ENCODE measurements at regions not wholly inside any gene's neighbourhood (a gene's known extent, or its start where the extent isn't known, plus 50 kb on each side); places are given as distances from the start of the nearest gene placed in this dataset.

DNA sequence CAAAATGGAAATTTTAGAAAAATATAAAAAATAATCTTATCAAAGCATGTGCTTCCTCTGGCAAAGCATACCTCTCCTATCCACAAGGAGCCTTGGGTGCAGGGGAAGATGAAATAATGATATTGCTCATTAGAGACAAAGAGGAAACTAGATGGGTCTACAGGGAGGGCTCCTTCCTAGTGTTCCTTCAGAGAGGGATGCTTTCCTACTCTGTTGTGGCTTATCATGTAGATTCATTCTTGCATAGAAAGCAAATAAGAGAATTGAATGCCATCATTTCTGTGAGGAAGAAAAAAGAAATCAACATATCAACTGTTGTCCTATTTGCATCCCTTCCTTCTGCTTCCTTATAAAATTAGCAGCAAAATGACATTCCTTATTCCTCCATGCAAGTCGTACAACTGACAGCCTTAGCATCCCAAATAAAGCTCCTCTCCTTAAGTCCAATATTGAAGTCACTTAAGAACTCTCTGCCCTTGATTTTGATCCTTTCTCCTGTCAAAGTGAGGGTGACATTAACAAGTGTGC lies 543.9 kb upstream of the PLXNA2 start:
- no peaks in the 10 kb centered on the region for H3K27me3 ChIP-seq (replicated peaks; ENCODE audit: insufficient read depth, low read length)
- H3K79me2 ChIP-seq (ENCODE audit: low read length), result no peaks in the 10 kb centered on the region
- no peak overlapping the region for H3K27ac ChIP-seq (ENCODE audit: low read length)
- DNase-seq, result no peak
- peaks cover 12% of the 10 kb centered on the region for H3K4me1 ChIP-seq (ENCODE audit: low read length)
- H3K9ac ChIP-seq (ENCODE audit: low read length), result no peak overlapping the region
- H3K4me2 ChIP-seq (ENCODE audit: low read depth, low read length), result no peak overlapping the region
- H3F3A ChIP-seq (ENCODE audit: insufficient read depth, low read length), result no peaks in the 10 kb centered on the region
- no peaks in the 10 kb centered on the region for H3K36me3 ChIP-seq (replicated peaks; ENCODE audit: insufficient read depth, low read length)
- H3K9me3 ChIP-seq (replicated peaks; ENCODE audit: insufficient read depth, low read length), result no peaks in the 10 kb centered on the region
- no peak overlapping the region for H3K4me3 ChIP-seq (ENCODE audit: low read length)
- no peaks in the 10 kb centered on the region for H3K9me2 ChIP-seq (replicated peaks; ENCODE audit: insufficient read depth, low read length)
- no peak overlapping the region for H2AFZ ChIP-seq (ENCODE audit: low read length)
- H4K20me1 ChIP-seq (ENCODE audit: insufficient read depth, low read length), result no peaks in the 10 kb centered on the region
- no peak for TF ChIP-seq EZH2phosphoT487 (IDR thresholded peaks at IDR 0.05; ENCODE audit: low read length)
- TF ChIP-seq EZH2 (optimal IDR thresholded peaks at IDR 0.05; ENCODE audit: low read depth, low read length), result no peak
- TF ChIP-seq CTCF (IDR thresholded peaks at IDR 0.05; ENCODE audit: low read length), result no peak

DNA sequence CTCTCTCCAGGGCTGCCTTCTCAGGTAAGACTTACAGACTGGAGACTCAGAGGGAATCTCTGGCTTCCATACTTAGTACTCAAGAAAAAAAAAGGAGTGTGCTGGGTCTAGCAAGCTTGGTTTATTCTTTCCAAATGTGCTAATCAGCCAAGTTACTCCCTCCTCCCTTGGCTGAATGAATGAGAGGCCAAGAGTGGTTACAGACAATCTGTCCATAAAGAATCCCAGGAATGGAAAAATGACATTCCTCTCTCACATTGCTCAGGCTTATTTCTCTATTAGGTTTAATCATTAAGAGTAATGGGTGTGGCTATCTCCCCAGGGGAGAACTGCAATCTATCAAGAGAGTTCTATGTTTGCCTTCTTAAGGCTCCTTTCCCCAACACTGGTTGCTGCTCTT lies 547.3 kb upstream of the PLXNA2 start:
- H2AFZ ChIP-seq (ENCODE audit: low read length), result no peak overlapping the region
- no peak overlapping the region for H3K9ac ChIP-seq (ENCODE audit: low read length)
- no peak overlapping the region for H3K4me3 ChIP-seq (ENCODE audit: low read length)
- no peaks in the 10 kb centered on the region for H3K79me2 ChIP-seq (ENCODE audit: low read length)
- DNase-seq, result no peak
- no peaks in the 10 kb centered on the region for H3K9me3 ChIP-seq (replicated peaks; ENCODE audit: insufficient read depth, low read length)
- H3F3A ChIP-seq (ENCODE audit: insufficient read depth, low read length), result no peaks in the 10 kb centered on the region
- H3K36me3 ChIP-seq (replicated peaks; ENCODE audit: insufficient read depth, low read length), result no peaks in the 10 kb centered on the region
- no peaks in the 10 kb centered on the region for H3K4me1 ChIP-seq (ENCODE audit: low read length)
- TF ChIP-seq EZH2phosphoT487 (IDR thresholded peaks at IDR 0.05; ENCODE audit: low read length) (no peak), EZH2 (optimal IDR thresholded peaks at IDR 0.05; ENCODE audit: low read depth, low read length) (no peak), CTCF (IDR thresholded peaks at IDR 0.05; ENCODE audit: low read length) (no peak)
- H3K27me3 ChIP-seq (replicated peaks; ENCODE audit: insufficient read depth, low read length), result no peaks in the 10 kb centered on the region
- H4K20me1 ChIP-seq (ENCODE audit: insufficient read depth, low read length), result no peaks in the 10 kb centered on the region
- no peak overlapping the region for H3K27ac ChIP-seq (ENCODE audit: low read length)
- H3K4me2 ChIP-seq (ENCODE audit: low read depth, low read length), result no peak overlapping the region
- no peaks in the 10 kb centered on the region for H3K9me2 ChIP-seq (replicated peaks; ENCODE audit: insufficient read depth, low read length)

DNA sequence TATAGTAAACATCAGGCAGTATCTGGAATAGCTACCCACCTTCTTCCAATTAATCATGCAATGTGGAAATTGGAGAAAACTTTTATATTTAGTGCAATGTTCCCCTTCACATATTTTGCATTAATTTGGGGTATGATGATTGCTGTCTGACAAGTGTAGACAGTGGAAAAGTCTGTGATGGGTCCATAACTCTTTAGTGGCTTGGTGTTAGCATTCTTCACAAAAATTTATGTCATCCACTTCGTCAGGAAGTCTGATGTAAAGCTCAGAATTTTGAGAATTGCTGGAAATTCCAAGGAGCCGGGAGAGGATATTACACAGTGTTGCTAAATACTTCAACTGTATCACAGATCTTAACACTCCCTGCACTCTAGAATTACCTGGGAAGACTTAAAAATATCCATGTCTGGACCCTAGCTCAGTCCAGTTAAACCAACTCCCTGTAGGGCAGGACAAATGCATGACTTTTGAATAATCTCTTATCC lies 549.7 kb upstream of the PLXNA2 start:
- no peak overlapping the region for H2AFZ ChIP-seq (ENCODE audit: low read length)
- H3K9me2 ChIP-seq (replicated peaks; ENCODE audit: insufficient read depth, low read length), result no peaks in the 10 kb centered on the region
- H3K4me2 ChIP-seq (ENCODE audit: low read depth, low read length), result no peak overlapping the region
- no peak overlapping the region for H3K4me3 ChIP-seq (ENCODE audit: low read length)
- no peak overlapping the region for H3K27ac ChIP-seq (ENCODE audit: low read length)
- no peaks in the 10 kb centered on the region for H4K20me1 ChIP-seq (ENCODE audit: insufficient read depth, low read length)
- H3K4me1 ChIP-seq (ENCODE audit: low read length), result no peaks in the 10 kb centered on the region
- H3K27me3 ChIP-seq (replicated peaks; ENCODE audit: insufficient read depth, low read length), result no peaks in the 10 kb centered on the region
- TF ChIP-seq CTCF (IDR thresholded peaks at IDR 0.05; ENCODE audit: low read length) (no peak), EZH2 (optimal IDR thresholded peaks at IDR 0.05; ENCODE audit: low read depth, low read length) (no peak), EZH2phosphoT487 (IDR thresholded peaks at IDR 0.05; ENCODE audit: low read length) (no peak)
- H3F3A ChIP-seq (ENCODE audit: insufficient read depth, low read length), result no peaks in the 10 kb centered on the region
- no peaks in the 10 kb centered on the region for H3K36me3 ChIP-seq (replicated peaks; ENCODE audit: insufficient read depth, low read length)
- H3K79me2 ChIP-seq (ENCODE audit: low read length), result no peaks in the 10 kb centered on the region
- DNase-seq, result no peak
- H3K9ac ChIP-seq (ENCODE audit: low read length), result no peak overlapping the region
- no peaks in the 10 kb centered on the region for H3K9me3 ChIP-seq (replicated peaks; ENCODE audit: insufficient read depth, low read length)

Measured in MM.1S (cell line).